CD4-positive, alpha-beta T cell treated with Interferon alpha-2 for 1 hour (primary cell): ENCODE measurements at regions not wholly inside any gene's neighbourhood (a gene's known extent, or its start where the extent isn't known, plus 50 kb on each side); places are given as distances from the start of the nearest gene placed in this dataset.
"Not testable (repeated sequence)": the region's sequence is repeated elsewhere in the genome, so short reads cannot be mapped to it uniquely, and the experiment has no call there.

Experiments used
- DNase-seq, 2 donors: peaks; one replicate each; pipeline ENCODE4 v3.0.0-alpha.2; 2020 to 2022

GRCh38 chr5:83889971-83890745 lies 169.5 kb upstream of the HAPLN1 start:
- DNase-seq: no peak

GRCh38 chr5:83877911-83878706 lies 157.5 kb upstream of the HAPLN1 start:
- no peak for DNase-seq

- no peak for DNase-seq
Measured at GRCh38 chr5:83871533-83872395, 151.1 kb upstream of the HAPLN1 start.

DNA sequence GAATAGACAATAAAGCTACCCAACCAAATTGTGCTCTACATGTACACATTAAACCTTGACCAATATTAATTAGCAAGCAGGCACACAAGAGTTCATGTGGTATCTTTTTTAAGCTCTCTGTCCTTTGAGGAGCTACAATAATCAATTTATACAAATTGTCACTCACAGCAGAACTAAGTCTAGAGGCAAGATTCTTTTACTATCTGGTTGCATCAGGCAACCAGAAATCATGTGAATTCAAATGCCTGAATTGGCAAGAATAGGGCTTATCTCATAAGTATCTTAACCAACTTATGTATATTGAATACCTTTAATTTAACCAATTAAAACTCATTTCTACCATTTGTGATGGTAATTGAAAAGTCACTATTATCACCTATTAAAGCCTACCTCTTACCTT lies 145.5 kb upstream of the HAPLN1 start:
- no peak for DNase-seq

GRCh38 chr5:83865579-83865978 lies 144.9 kb upstream of the HAPLN1 start:
- DNase-seq: no peak

GRCh38 chr5:83864652-83865051 lies 144.0 kb upstream of the HAPLN1 start:
- DNase-seq: no peak

- no peak for DNase-seq
Measured at GRCh38 chr5:83857341-83857740, 136.7 kb upstream of the HAPLN1 start.

- no peak for DNase-seq
Measured at GRCh38 chr5:83856881-83857280, 136.2 kb upstream of the HAPLN1 start.

DNA sequence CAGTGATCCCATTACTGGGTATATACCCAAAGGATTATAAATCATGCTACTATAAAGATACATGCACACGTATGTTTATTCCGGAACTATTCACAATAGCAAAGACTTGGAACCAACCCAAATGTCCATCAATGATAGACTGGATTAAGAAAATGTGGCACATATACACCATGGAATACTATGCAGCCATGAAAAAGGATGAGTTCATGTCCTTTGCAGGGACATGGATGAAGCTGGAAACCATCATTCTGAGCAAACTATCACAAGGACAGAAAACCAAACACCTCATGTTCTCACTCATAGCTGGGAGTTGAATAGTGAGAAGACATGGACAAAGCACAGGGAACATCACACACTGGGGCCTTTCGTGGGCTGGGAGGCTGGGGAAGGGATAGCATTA lies 129.8 kb upstream of the HAPLN1 start:
- not testable (repeated sequence) for DNase-seq

DNA sequence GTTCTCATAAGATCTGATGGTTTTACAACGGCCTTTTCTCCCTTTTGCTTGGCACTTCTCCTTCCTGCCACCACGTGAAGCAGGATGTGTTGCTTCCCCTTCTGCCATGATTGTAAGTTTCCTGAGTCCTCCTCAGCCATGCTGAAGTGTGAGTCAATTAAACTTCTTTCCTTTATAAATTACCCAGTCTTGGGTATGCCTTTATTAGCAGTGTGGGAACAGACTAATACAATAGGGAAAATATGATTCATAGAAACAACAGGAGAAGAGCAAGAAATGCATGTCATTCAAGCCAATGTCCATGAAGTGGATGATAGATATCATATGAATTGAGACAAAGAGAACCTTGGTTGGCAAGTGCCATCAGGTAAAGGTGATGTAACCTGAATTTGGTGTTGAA lies 128.3 kb upstream of the HAPLN1 start:
- no peak for DNase-seq

GRCh38 chr5:83846624-83847350 lies 126.1 kb upstream of the HAPLN1 start:
- no peak for DNase-seq

DNA sequence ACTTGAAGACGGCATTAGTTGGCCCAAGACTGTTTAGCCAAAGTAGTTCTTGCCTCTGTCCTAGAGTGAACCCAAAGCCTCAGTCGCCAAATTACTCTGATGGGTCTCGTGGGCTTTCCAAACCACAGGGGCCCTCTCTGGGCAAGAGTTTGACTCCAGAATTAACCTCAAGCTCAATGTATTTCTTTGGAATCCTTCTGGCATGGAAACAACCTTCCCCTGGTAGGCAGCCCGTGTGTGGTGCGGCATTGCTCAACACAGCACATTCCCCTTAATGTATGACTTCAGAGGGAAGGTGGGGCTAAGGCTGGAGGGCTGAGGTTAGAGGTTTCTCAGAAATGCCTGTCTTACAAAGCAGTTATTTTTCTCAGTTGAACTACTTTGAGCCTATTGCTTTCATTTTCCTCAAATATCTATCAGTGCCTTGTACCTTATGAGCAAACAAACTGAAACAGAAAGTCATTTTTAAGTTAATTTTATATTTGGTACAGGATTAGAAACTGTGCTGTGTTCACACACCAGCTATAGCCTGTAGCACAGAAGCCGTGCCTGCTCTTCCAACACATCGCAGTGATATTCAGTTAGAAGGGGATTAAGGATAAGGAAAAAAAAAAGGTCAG lies 123.9 kb upstream of the HAPLN1 start:
- DNase-seq: peak in 1 of 2 donors; percentile 18

GRCh38 chr5:83839788-83840187 lies 119.1 kb upstream of the HAPLN1 start:
- DNase-seq: no peak

- no peak for DNase-seq
Measured at GRCh38 chr5:83839256-83839655, 118.6 kb upstream of the HAPLN1 start.

- DNase-seq: no peak
Measured at GRCh38 chr5:83837265-83837907, 116.7 kb upstream of the HAPLN1 start.

DNA sequence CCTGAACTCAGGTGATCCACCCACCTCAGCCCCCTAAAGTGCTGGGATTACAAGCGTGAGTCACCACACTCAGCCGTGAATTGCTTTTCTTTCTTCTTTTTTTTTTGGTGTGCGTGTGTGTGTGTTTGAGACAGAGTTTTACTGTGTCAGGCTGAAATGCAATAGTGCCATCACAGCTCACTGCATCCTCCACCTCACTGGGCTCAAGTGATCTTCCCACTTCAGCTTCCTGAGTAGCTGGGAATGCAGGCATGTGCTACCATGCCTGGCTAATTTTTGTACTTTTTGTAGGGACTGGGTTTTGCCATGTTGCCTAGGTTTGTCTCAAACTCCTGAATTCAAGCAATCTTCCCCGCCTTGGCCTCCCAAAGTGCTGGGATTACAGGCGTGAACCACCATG lies 113.7 kb upstream of the HAPLN1 start:
- no peak for DNase-seq

DNA sequence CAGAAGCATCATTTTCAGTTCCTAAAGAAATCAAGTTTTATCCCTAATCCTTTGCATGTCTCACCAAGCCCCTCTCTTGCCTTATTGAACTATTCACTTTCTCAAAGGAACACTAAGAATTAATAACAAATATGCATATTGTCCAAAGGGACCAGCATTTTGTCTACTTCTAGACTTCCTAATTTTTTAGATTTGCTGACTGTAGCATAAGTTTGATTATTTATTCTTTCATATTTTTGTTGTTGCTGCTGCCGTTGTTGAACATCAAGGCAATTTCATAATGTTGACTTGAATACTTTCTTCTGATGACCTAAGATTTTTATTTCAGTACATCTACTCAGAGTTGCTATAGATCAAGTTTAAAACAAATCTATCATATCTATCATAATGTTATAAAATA lies 111.2 kb upstream of the HAPLN1 start:
- no peak for DNase-seq

GRCh38 chr5:83827111-83827557 lies 106.5 kb upstream of the HAPLN1 start:
- DNase-seq: no peak

DNA sequence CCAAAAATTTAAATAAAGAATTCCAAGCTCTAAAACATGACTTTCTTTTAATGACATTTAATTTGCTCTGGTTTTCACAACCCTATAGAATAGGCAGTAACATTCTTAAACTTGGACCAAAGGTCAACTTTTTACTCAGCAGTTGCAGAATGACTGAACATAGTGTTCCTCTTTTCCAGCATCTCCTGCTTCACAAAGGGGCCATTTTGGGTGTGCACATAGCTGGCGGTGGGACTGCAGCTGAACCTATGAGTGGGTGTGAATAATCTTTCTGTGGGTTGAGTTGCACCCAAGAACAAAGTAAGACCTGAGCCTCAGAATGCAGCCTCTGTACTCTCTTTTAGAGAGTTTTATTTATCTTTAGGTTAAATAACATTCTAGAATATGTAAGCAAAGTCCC lies 96.9 kb upstream of the HAPLN1 start:
- DNase-seq: no peak

DNA sequence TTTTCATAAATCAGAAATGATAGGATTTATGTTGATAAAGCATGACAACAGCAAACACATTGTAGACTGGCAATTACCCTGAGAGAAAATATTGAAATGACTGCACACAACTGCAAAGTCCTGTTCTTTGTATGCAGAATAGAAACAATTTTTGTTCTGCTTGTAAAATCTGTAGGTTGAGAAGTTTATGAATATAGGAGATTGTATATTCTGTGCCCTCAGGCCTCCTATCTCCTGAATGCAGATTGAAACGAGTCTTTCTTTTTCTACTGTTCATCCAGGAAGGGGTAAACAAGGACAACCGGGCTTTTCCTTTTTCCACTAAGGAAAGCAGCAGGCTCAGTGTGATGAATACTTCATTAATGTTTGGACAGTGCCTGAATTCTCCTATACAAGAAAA lies 95.0 kb upstream of the HAPLN1 start:
- DNase-seq: no peak

- no peak for DNase-seq
Measured at GRCh38 chr5:83810511-83810910, 89.9 kb upstream of the HAPLN1 start.

DNA sequence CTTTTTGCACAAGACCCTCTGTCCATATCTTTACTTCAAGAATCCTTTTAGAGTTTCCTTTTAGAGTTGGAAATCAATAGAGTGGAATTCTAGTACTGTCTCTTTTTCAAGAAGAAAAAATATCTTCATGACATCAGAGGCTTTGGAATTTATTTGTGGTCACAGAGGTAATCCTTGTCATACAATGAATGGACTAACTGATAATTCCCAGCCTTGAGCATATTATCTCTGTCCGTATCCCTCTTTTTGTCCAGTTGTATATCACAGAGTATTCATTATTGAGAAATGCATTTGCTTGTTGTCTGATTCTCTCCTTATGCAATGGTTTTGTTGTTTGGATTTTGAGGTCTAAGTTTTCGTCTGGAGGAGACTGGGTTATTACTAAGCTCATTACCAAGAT lies 82.0 kb upstream of the HAPLN1 start:
- no peak for DNase-seq
